Neuronal stem cell (in vitro differentiated cells): ENCODE measurements at regions not wholly inside any gene's neighbourhood (a gene's known extent, or its start where the extent isn't known, plus 50 kb on each side); places are given as distances from the start of the nearest gene placed in this dataset.
"Not testable (repeated sequence)": the region's sequence is repeated elsewhere in the genome, so short reads cannot be mapped to it uniquely, and the experiment has no call there.

ENCODE experiments used
- DNase-seq: peaks from one replicate; pipeline ENCODE4 v3.0.0-alpha.2; 2013; ENCODE audit warnings: low spot score
- H2AFZ ChIP-seq: one replicate; pipeline ENCODE4 v1.6.1; 2013; ENCODE audit warnings: mild to moderate bottlenecking, low read length, inconsistent platforms
- H2AK5ac ChIP-seq: 2 replicates; pipeline ENCODE4 v1.6.1; 2013; ENCODE audit warnings: low read depth, mild to moderate bottlenecking, inconsistent platforms, low read length, moderate library complexity, mixed read lengths
- H2BK120ac ChIP-seq: 2 replicates; pipeline ENCODE4 v1.6.1; 2013; ENCODE audit warnings: low read depth, mild to moderate bottlenecking, inconsistent platforms, low read length, moderate library complexity, mixed read lengths
- H2BK12ac ChIP-seq: one replicate; pipeline ENCODE4 v1.6.1; 2013; ENCODE audit warnings: low read length, inconsistent platforms
- H2BK15ac ChIP-seq: 2 replicates; pipeline ENCODE4 v1.6.1; 2013; ENCODE audit warnings: mild to moderate bottlenecking, low read length, inconsistent platforms, mixed read lengths
- H2BK5ac ChIP-seq: one replicate; pipeline ENCODE4 v1.6.1; 2013; ENCODE audit warnings: inconsistent platforms, mild to moderate bottlenecking, low read length, moderate library complexity
- H3K14ac ChIP-seq: one replicate; pipeline ENCODE4 v1.6.1; 2013; ENCODE audit warnings: low read length, inconsistent platforms
- H3K18ac ChIP-seq: 2 replicates; pipeline ENCODE4 v1.6.1; 2013; ENCODE audit warnings: low read length, inconsistent platforms
- H3K23ac ChIP-seq: 2 replicates; pipeline ENCODE4 v1.6.1; 2013; ENCODE audit warnings: low read depth, mild to moderate bottlenecking, mixed read lengths, low read length, inconsistent platforms; ENCODE audit not compliant: poor library complexity
- H3K27ac ChIP-seq: replicated peaks from 3 replicates; pipeline ENCODE4 v1.5.1; 2013; ENCODE audit warnings: low read length, inconsistent platforms
- H3K27me3 ChIP-seq, 3 experiments: 2 replicates each; pipeline ENCODE4 v1.6.1; 2013; ENCODE audit warnings: low read length in 3 of 3, mild to moderate bottlenecking in 2 of 3, inconsistent platforms in 1 of 3, low read depth in 1 of 3, mixed read lengths in 1 of 3, moderate library complexity in 1 of 3; ENCODE audit not compliant: control insufficient read depth in 3 of 3, insufficient read depth in 3 of 3
- H3K36me3 ChIP-seq, 2 donors: replicated peaks in 1 of 2; 2 replicates each; pipeline ENCODE4 v1.6.1; 2013; ENCODE audit warnings: low read length in 2 of 2; ENCODE audit not compliant: control insufficient read depth in 2 of 2, insufficient read depth in 2 of 2
- H3K4ac ChIP-seq: 2 replicates; pipeline ENCODE4 v1.6.1; 2013; ENCODE audit warnings: inconsistent platforms, mild to moderate bottlenecking, low read length, moderate library complexity
- H3K4me1 ChIP-seq, 2 donors: 1 replicate in 1 of 2; 2 replicates in 1 of 2; pipeline ENCODE4 v1.6.1; 2013; ENCODE audit warnings: low read length in 2 of 2, low read depth in 1 of 2; ENCODE audit not compliant: control insufficient read depth in 2 of 2, insufficient read depth in 1 of 2
- H3K4me2 ChIP-seq: one replicate; pipeline ENCODE4 v1.6.1; 2013; ENCODE audit warnings: mild to moderate bottlenecking, low read length, inconsistent platforms; ENCODE audit not compliant: insufficient read depth, poor library complexity, severe bottlenecking
- H3K4me3 ChIP-seq, 2 donors: 2 replicates each; pipeline ENCODE4 v1.5.1; 2013; ENCODE audit warnings: low read length in 2 of 2, mild to moderate bottlenecking in 2 of 2, inconsistent platforms in 1 of 2, moderate library complexity in 1 of 2
- H3K79me1 ChIP-seq: one replicate; pipeline ENCODE4 v1.6.1; 2013; ENCODE audit warnings: low read depth, mild to moderate bottlenecking, inconsistent platforms, low read length, moderate library complexity
- H3K9ac ChIP-seq: one replicate; pipeline ENCODE4 v1.6.1; 2013; ENCODE audit warnings: mild to moderate bottlenecking, low read depth, low read length, inconsistent platforms; ENCODE audit not compliant: poor library complexity
- H3K9me3 ChIP-seq, 2 donors: replicated peaks in 1 of 2; 2 replicates each; pipeline versions ENCODE3 to v1.6.1; 2013; ENCODE audit warnings: low read length in 2 of 2, mild to moderate bottlenecking in 2 of 2, inconsistent platforms in 1 of 2, low read depth in 1 of 2, mixed read lengths in 1 of 2, moderate library complexity in 1 of 2; ENCODE audit not compliant: control insufficient read depth in 2 of 2, insufficient read depth in 1 of 2
- H4K8ac ChIP-seq: one replicate; pipeline ENCODE4 v1.6.1; 2013; ENCODE audit warnings: low read depth, mild to moderate bottlenecking, inconsistent platforms, low read length, moderate library complexity
- H4K91ac ChIP-seq: one replicate; pipeline ENCODE4 v1.6.1; 2013; ENCODE audit warnings: low read length, low read depth, mild to moderate bottlenecking, inconsistent platforms; ENCODE audit not compliant: poor library complexity
- WGBS, 2 donors: extraction: QIAGEN DNeasy Blood & Tissue Kit; methylation state at CpG; one replicate each; pipeline ENCODE4 v1.1.7; 2013; ENCODE audit warnings: missing lambda C conversion rate in 2 of 2, mixed read lengths in 1 of 2; ENCODE audit not compliant: insufficient read length in 2 of 2, insufficient replicate concordance in 1 of 2; ENCODE audit errors: extremely low coverage in 2 of 2; 5-methylcytosine and 5-hydroxymethylcytosine counted together

GRCh38 chr7:10476642-10477041 is 497.0 kb upstream of the PHF14 start:
- peak overlapping the region; percentile 67 for H3K14ac ChIP-seq
- no peak overlapping the region for H3K23ac ChIP-seq
- H3K4ac ChIP-seq, result peak overlapping the region; percentile 72
- no peaks in the 10 kb centered on the region for H3K9me3 ChIP-seq
- H3K27ac ChIP-seq, result no peak overlapping the region
- no peaks in the 10 kb centered on the region for H3K4me1 ChIP-seq
- no peak overlapping the region for H2BK5ac ChIP-seq
- H3K18ac ChIP-seq, result peak overlapping the region; percentile 82
- peak overlapping the region; percentile 54 for H2BK12ac ChIP-seq
- DNase-seq, result no peak
- H3K4me3 ChIP-seq, result peak overlapping the region in 1 of 2 donors; percentile 41
- H2BK15ac ChIP-seq, result peak overlapping the region; percentile 35
- H4K91ac ChIP-seq, result no peak overlapping the region
- no peak overlapping the region for H3K9ac ChIP-seq
- peak overlapping the region; percentile 19 for H2AK5ac ChIP-seq
- H2BK120ac ChIP-seq, result no peak overlapping the region
- no peaks in the 10 kb centered on the region for H3K27me3 ChIP-seq
- no peak overlapping the region for H2AFZ ChIP-seq
- no peaks in the 10 kb centered on the region for H3K36me3 ChIP-seq
- WGBS, 2 donors, result no CpG with 5 or more reads among the region's 15 CpGs
- H3K4me2 ChIP-seq, result no peak overlapping the region
- H4K8ac ChIP-seq, result peak overlapping the region; percentile 7
- no peaks in the 10 kb centered on the region for H3K79me1 ChIP-seq

GRCh38 chr7:10483671-10484070 is 490.0 kb upstream of the PHF14 start:
- no peaks in the 10 kb centered on the region for H3K4me1 ChIP-seq
- H3K9ac ChIP-seq, result no peak overlapping the region
- no peak for DNase-seq
- H3K4ac ChIP-seq, result no peak overlapping the region
- no peak overlapping the region for H4K8ac ChIP-seq
- H3K18ac ChIP-seq, result no peak overlapping the region
- no peak overlapping the region for H3K23ac ChIP-seq
- H2AK5ac ChIP-seq, result no peak overlapping the region
- H3K79me1 ChIP-seq, result no peaks in the 10 kb centered on the region
- no peak overlapping the region for H2BK12ac ChIP-seq
- no peak overlapping the region for H3K4me3 ChIP-seq
- H3K4me2 ChIP-seq, result no peak overlapping the region
- WGBS, 2 donors, result no CpG with 5 or more reads among the region's 5 CpGs
- no peak overlapping the region for H2BK15ac ChIP-seq
- H3K9me3 ChIP-seq, result no peaks in the 10 kb centered on the region
- no peak overlapping the region for H2AFZ ChIP-seq
- no peaks in the 10 kb centered on the region for H3K27me3 ChIP-seq
- no peak overlapping the region for H3K14ac ChIP-seq
- H3K27ac ChIP-seq, result no peak overlapping the region
- no peak overlapping the region for H4K91ac ChIP-seq
- H2BK5ac ChIP-seq, result no peak overlapping the region
- no peak overlapping the region for H2BK120ac ChIP-seq
- H3K36me3 ChIP-seq, result no peaks in the 10 kb centered on the region

- Histone ChIP-seq H3K9me3 (no peaks in the 10 kb centered on the region), H3K14ac (no peak overlapping the region), H3K4me2 (no peak overlapping the region), H3K27me3 (no peaks in the 10 kb centered on the region), H2AK5ac (no peak overlapping the region), H3K27ac (no peak overlapping the region), H3K23ac (no peak overlapping the region), H3K4ac (no peak overlapping the region), H2AFZ (no peak overlapping the region), H2BK15ac (no peak overlapping the region), H2BK5ac (no peak overlapping the region), H3K18ac (no peak overlapping the region), H4K8ac (no peak overlapping the region), H3K79me1 (no peaks in the 10 kb centered on the region), H3K36me3 (no peaks in the 10 kb centered on the region), H2BK120ac (no peak overlapping the region), H3K4me3 (no peak overlapping the region), H2BK12ac (no peak overlapping the region), H4K91ac (no peak overlapping the region), H3K9ac (no peak overlapping the region), H3K4me1 (no peaks in the 10 kb centered on the region)
- DNase-seq, result no peak
Measured at GRCh38 chr7:10484767-10485166, 488.9 kb upstream of the PHF14 start.

- H3K79me1 ChIP-seq, H3K4me2 ChIP-seq, H2BK15ac ChIP-seq, H2BK120ac ChIP-seq, H3K27me3 ChIP-seq, H3K36me3 ChIP-seq, H3K27ac ChIP-seq, H3K4me1 ChIP-seq, H3K23ac ChIP-seq, H4K8ac ChIP-seq, H3K4ac ChIP-seq, H3K9ac ChIP-seq, H3K18ac ChIP-seq, H3K4me3 ChIP-seq, DNase-seq, H3K9me3 ChIP-seq, H2AK5ac ChIP-seq, H2BK5ac ChIP-seq, H3K14ac ChIP-seq, H4K91ac ChIP-seq, H2BK12ac ChIP-seq: not testable (repeated sequence)
- peak overlapping the region; percentile 18 for H2AFZ ChIP-seq
- WGBS, 2 donors, result no CpG with 5 or more reads among the region's 18 CpGs
Measured at GRCh38 chr7:10501206-10501884, 472.3 kb upstream of the PHF14 start.
